ENCODE measurements at regions not wholly inside any gene's neighbourhood (a gene's known extent, or its start where the extent isn't known, plus 50 kb on each side); places are given as distances from the start of the nearest gene placed in this dataset.

DNA sequence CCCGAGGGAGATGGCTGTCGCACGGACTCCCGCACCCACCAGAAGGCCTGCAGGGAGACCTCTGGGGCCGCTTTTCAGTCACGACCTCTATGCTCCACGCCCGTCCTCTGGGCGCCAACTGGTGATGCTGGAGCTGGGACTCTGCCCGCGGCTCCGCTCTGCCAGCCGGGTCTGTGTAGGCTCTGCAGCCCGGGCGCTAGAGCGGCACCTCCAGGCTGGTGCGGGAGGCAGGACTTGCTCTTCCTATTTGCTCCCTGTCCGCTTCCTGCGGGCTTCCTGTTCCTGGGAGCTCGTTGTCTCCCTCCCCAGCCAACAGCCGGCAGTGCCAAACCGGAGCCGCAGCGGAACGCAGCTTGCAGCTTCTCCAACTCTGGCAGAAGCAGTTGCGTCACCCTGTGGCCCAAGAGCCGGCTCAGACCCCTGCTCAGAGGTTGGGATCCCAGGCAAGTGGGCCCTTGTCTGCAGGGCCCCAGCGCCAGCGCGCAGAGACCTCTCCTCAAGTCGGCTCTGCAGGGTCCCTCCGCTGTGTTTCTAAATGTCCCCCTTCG lies 285.9 kb downstream of the XXYLT1 start:
- in situ Hi-C loops (cut with MboI; ENCODE audit: low sequenced_read_pairs): no loop called here
- Histone ChIP-seq H2AFZ (replicated peaks; ENCODE audit: low read length, poor library complexity) (peak overlapping the region; percentile 79), H3K4me2 (ENCODE audit: low read depth, low read length) (no peak overlapping the region), H3K9me3 (ENCODE audit: control insufficient read depth, insufficient read depth, low read length) (peaks cover 3% of the 10 kb centered on the region; the same call in 1 of the 2 replicates), H4K20me1 (ENCODE audit: insufficient read depth, low read length) (no peaks in the 10 kb centered on the region), H4K8ac (ENCODE audit: low read depth in 2 of 2, low read length in 2 of 2) (no peak overlapping the region; a peak in 1 of 4 replicates), H3K4me1 (ENCODE audit: control insufficient read depth, insufficient read depth, low read length) (no peaks in the 10 kb centered on the region), H2AK9ac (replicated peaks; ENCODE audit: low read depth, low read length, poor library complexity) (no peak overlapping the region), H3K14ac (replicated peaks; ENCODE audit: low read depth, low read length) (no peak overlapping the region), H2BK120ac (ENCODE audit: low read depth, low read length) (no peak overlapping the region), H3K56ac (ENCODE audit: extremely low read depth, insufficient read depth, low read length) (no peak overlapping the region), H3K27me3 (ENCODE audit: control insufficient read depth, insufficient read depth, low read length) (peaks cover 22% of the 10 kb centered on the region), H3K9me1 (ENCODE audit: insufficient read depth, low read length) (no peaks in the 10 kb centered on the region), H3K4me3 (ENCODE audit: insufficient read depth, low read depth, low read length) (no peak overlapping the region), H3K9ac (ENCODE audit: low read depth, low read length) (no peak overlapping the region), H4K91ac (ENCODE audit: insufficient read depth, low read depth, low read length) (no peak overlapping the region), H3K18ac (ENCODE audit: low read depth, low read length) (no peak overlapping the region), H2AK5ac (ENCODE audit: low read depth, low read length) (no peak overlapping the region), H3K79me1 (ENCODE audit: low read depth in 1 of 2, low read length in 2 of 2) (no peaks in the 10 kb centered on the region), H3K36me3 (ENCODE audit: control insufficient read depth, insufficient read depth, low read length) (no peaks in the 10 kb centered on the region), H3K27ac (ENCODE audit: insufficient read depth, low read length) (no peak overlapping the region), H2BK15ac (ENCODE audit: low read depth, low read length) (no peak overlapping the region), H3K23ac (ENCODE audit: low read depth, low read length) (no peak overlapping the region), H4K5ac (ENCODE audit: low read depth, low read length) (no peak overlapping the region; the same call in 1 of the 2 replicates), H2BK5ac (ENCODE audit: low read depth, low read length, poor library complexity, severe bottlenecking) (no peak overlapping the region), H3K4ac (ENCODE audit: low read depth, low read length) (no peak overlapping the region), H2BK20ac (ENCODE audit: low read depth, low read length) (no peak overlapping the region)
- WGBS, 2 experiments (ENCODE audit: extremely low coverage in 2 of 2, insufficient read length in 1 of 2): 48% methylated on average over 14 of the region's 33 CpGs; no CpG with 5 or more reads in 1 of the 2 experiments
- intact Hi-C loops (cut with micrococcal nuclease): no loop called here
- ChIA-PET CTCF (interaction anchor here (1.4 kb wide), 1 partner anchor 206 kb away, joined by 4 read pairs; no protein-coding TSS in a partner anchor), POLR2A (ENCODE audit: unreplicated experiment) (no interaction called here)
- dilution Hi-C loops (cut with HindIII; ENCODE audit: low sequenced_read_pairs, unreplicated experiment): no loop called here
- peak; percentile 47 for DNase-seq
- TF ChIP-seq SMC3 (IDR thresholded peaks at IDR 0.05; ENCODE audit: low read depth, low read length) (peak; percentile 5; the same call in 1 of the 2 replicates), CEBPB (IDR thresholded peaks at IDR 0.05; ENCODE audit: low read depth, low read length) (peak; percentile 49), RAD21 (IDR thresholded peaks at IDR 0.05; ENCODE audit: low read length) (peak; percentile 30)
- TF ChIP-seq, protein P1, sequence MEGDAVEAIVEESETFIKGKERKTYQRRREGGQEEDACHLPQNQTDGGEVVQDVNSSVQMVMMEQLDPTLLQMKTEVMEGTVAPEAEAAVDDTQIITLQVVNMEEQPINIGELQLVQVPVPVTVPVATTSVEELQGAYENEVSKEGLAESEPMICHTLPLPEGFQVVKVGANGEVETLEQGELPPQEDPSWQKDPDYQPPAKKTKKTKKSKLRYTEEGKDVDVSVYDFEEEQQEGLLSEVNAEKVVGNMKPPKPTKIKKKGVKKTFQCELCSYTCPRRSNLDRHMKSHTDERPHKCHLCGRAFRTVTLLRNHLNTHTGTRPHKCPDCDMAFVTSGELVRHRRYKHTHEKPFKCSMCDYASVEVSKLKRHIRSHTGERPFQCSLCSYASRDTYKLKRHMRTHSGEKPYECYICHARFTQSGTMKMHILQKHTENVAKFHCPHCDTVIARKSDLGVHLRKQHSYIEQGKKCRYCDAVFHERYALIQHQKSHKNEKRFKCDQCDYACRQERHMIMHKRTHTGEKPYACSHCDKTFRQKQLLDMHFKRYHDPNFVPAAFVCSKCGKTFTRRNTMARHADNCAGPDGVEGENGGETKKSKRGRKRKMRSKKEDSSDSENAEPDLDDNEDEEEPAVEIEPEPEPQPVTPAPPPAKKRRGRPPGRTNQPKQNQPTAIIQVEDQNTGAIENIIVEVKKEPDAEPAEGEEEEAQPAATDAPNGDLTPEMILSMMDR (conservative IDR thresholded peaks at IDR 0.05; ENCODE audit: low read depth, low read length): peak; percentile 41; the same call in 1 of the 2 replicates
- TF ChIP-seq, protein P2, sequence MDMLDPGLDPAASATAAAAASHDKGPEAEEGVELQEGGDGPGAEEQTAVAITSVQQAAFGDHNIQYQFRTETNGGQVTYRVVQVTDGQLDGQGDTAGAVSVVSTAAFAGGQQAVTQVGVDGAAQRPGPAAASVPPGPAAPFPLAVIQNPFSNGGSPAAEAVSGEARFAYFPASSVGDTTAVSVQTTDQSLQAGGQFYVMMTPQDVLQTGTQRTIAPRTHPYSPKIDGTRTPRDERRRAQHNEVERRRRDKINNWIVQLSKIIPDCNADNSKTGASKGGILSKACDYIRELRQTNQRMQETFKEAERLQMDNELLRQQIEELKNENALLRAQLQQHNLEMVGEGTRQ (IDR thresholded peaks at IDR 0.05; ENCODE audit: low read depth, low read length): no peak
- BruUV-seq (replicated peaks): no TSS peak
- ATAC-seq (ENCODE audit: low read depth): peak; percentile 85

Measured in IMR-90 (cell line).